ENCODE measurements at regions not wholly inside any gene's neighbourhood (a gene's known extent, or its start where the extent isn't known, plus 50 kb on each side); places are given as distances from the start of the nearest gene placed in this dataset.

DNA sequence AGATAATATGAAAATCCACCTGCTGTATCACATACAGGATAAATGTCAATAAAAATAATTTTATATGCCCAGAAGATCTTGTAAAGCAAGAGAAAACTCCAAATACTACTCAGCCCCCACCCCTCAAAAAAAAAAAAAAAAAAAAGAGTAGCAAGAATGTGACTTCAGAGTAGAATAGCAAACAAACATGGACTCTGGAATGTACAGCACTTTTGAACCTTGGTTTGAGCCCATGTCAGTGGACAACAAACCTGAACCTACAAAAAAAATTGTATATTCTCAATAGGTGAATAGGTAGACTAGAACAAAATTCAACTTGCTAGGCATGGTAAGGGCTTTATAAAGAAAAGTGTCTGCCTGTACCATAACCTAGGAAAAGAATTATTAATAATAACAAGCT, 428.0 kb downstream of the SLITRK6 start:
- DNase-seq = no peak

DNA sequence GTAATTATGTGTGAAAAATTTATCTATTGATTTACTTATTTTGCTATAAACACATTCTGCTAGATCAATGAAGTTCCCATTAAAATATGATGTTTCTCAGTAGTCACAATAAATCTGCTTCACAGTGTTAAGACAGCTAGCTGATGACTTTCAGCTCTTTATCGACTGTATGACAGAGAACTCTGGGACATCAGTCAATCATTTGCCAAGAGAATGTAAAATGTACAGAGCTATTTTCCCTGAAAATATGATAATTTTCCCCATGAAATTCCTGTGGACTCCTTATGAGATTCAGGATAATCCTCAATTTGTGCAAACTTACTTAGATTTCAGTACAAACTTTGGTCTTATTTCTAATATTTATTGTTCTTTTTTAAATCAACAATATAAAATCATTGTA, 430.5 kb downstream of the SLITRK6 start:
- DNase-seq = no peak

DNA sequence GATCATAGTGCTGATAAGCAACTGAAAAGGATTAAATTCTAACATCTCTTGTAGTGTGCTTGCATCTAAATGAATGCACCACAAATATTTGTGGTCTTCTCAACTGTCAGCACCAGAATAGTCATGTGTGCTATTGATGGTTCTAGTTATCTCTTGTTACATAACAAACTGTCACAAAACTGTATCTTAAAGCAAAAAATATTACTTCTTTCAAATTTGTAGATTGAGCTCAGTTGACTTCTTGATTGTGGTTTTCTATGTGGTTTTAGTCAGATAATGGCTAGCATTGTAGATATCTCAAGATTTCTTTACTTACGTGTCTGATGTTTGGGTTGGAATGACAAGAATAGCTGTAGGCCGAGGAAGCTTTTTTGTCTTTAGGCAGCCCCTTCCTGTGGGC, 431.3 kb downstream of the SLITRK6 start:
- no peak for DNase-seq

DNA sequence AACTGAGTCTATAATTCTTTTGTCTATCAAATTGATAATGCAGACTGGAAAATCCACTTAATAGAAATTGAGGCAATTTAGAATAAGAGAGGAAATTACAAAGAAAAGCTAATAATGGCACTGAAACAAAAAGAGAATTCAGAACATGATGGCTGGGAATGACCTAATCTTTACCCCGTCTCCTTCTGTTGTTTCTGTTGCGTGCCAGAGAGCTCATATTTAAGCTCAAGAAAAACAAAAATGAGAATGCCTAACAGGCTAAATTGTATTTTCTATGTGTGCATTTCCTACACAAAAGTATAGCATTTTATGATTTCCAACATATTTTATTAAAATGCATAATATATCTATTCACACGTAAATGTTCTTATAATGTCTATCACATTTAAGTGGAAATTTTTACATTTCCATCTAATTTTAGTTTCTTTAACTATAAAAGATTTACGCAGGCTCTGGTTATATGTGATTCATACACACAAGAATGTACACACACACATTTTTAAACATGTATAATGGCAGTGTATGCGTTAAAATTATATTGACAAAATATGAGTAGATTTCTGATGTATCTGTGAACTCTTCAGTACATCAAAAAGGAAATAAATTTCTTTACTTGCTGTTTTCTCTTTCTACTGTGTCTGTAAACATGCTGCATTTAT, 432.3 kb downstream of the SLITRK6 start:
- DNase-seq = no peak

DNA sequence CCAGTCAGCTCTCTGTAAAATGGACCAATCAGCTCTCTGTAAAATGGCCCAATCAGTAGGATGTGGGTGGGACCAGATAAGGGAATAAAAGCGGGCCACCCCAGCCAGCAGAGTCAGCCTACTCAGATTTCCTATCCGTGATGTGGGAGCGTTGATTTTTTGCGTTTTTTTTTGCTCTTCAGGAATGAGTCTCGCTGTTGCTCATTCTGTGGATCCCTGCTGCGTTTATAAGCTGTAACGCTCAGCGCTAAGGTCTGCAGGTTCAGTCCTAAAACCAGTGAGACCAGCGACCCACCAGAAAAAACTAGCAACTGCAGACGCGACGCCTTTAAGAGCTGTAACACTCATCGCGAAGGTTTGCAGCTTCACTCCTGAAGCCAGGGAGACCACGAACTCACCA, 435.7 kb downstream of the SLITRK6 start:
- DNase-seq = no peak

DNA sequence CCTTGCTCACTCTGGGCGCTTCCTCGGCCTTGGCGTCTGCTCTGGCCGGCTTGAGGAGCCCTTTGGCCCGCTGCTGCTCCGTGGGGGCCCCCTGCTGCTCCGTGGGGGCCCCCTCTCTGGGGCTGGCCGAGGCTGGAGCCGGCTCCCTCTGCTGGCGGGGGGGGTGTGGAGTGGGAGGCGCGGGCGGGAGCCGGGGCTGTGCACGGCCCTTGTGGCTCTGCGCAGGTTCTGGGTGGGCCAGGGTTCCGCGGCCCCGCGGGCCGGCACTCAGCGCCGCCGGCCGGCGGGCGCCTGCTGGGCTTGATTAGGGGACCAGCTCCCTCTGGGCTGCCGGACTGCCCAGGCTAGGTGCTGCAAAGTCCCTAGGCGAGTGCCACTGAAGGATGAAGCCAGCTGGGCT, 436.2 kb downstream of the SLITRK6 start:
- no peak for DNase-seq

DNA sequence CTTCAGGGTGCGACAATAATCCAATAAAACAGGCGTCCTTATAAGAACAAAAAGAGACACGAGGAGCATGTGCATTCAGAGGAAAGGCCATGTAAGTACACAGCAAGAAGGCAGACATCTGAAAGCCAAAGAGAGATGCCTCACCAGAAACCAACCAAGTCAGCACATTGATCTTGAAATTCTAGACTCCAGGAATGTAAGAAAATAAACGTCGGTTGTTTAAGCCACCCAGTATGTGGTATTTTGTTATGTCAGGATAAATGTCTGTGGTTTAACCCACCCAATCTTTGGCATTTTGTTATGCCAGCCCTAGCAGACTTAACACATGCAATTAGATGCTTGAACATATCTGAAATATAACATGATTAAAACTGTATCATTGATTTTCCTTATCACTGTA, 452.0 kb downstream of the SLITRK6 start:
- DNase-seq = no peak

DNA sequence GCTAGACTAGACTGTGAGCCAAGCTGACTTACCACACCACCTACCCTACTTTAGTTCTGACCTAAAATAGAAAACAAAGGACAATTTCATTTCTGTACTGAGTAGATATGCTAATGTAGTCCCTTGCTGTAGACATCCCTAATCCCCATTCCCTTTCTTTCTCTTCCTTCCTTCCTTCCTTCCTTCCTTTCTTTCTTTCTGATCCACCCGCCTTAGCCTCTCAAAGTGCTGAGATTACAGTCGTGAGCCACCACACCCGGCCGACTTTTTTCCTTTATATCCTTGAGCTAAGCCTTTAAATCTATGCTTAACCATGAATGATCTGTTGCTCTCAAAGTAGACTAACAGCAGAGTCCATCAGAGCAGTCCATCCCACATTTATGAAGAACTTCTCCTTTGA, 465.0 kb downstream of the SLITRK6 start:
- no peak for DNase-seq

DNA sequence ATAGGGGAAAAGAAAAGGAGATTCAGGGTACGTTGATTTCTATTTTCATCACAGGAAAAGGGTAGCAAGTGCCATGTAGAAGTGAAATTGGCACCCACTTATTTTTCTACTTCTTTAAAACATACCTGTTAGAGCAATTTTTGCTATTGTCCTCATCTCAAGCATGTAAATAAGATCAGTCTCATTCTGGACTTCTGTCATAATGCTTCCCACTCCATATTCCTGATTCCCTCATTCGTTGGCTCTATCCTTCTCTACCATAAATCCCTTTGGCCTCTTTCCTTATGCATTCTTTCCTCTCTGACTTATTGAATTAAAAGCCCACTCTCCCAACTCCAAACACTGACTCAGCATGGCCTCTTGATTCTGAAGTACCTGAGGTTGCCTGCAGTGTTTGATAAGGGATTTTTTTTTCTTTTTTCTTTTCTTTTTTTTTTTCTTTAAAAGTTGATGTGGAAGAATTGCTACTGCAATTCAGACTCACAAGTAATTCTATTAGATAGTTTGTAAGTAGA, 465.7 kb downstream of the SLITRK6 start:
- DNase-seq = no peak

DNA sequence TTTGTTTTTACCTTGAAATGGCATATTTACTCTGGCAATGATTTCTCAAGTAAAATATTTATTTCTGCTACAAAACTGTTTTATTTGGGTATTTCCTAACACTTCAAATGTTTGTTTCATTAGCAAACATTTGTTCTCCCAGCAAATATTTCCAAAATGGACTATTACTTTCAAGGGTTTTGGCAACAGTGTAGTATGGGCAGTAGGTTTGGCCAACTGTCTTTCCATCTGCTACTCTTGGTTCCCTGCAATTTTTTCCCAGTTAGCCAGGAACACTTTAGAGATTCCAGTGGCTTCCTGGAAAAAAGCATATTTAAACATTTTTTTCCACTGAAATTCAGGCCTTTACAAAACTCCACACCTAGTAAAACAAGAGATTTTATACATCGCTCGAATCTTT, 466.6 kb downstream of the SLITRK6 start:
- no peak for DNase-seq

DNA sequence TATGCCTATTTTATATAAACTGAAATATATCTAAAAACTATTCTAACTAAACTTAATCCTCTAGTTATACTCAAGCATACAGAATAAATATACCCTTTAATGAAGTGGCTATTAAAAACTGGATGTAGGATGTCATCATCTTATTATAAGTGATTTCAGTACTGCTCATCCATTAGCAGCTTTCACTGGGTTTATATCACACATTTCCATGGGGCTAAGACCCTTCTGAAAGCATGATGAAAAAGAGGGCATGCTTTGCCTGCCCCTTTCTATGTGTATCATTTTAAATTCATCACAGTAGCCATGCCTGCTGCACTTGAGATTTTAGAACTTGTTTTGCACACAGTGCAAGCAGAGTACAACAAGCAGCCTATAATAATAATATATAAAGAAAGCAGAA, 477.5 kb downstream of the SLITRK6 start:
- DNase-seq = no peak

DNA sequence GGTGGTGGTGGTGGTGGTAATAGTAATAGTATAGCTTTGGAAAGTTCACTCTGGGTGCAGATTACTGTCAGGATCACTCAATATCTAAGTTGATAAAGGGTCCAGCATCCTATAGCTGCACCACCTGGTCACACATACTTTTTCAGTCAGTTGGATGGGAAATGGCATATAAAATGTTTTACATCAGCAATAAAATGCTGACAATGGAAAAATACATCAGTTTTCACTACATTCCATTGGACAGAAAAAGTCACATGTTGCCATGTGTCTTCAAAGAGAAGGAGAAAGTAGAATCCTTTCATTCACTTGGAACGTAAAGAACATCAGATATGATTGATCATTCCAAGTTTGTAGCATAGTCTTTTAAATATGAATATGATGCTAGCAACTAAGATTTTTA, 481.4 kb downstream of the SLITRK6 start:
- no peak for DNase-seq

DNA sequence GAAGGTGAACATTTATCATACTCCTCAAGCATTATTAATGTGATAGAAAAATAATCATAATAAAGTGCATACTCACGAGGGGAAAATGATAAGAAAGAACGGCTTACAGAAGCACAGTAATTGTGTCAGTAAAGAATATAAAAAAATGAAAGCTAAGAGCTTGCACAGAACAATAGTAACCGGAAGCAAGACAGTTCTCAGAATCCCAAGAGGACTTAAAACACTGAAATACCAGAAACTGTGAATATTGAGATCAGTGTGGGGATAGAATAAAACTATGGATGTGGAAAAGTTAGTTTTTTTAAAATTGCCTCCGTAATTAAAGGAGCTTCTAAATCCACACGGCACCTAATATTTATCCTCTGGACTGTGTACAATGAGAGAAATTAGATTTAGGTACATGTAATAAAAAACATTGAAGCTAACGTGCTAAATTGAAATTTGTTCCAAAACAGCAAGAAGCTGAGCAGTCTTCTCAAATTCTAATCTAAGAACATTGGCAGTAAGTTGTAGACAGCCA, 482.7 kb downstream of the SLITRK6 start:
- DNase-seq = no peak

DNA sequence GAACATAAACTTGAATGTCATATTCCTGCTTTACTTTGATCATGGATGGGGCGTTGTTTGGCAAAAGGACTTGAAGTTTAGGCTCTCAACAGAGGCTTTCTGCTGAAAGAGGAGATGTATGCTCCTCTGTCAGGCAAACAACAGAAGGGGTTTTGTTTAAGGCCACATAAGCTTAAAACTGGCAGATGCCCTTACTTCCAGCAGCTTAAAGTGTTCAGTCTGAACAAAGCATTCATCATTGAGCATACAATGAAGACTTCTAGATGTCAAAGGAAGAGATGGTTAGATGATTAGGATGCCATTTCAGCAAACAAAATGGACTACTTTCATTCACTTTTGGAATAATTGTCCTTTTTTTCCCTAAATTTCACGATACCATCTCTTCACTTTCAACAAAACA, 484.5 kb downstream of the SLITRK6 start:
- DNase-seq = no peak

DNA sequence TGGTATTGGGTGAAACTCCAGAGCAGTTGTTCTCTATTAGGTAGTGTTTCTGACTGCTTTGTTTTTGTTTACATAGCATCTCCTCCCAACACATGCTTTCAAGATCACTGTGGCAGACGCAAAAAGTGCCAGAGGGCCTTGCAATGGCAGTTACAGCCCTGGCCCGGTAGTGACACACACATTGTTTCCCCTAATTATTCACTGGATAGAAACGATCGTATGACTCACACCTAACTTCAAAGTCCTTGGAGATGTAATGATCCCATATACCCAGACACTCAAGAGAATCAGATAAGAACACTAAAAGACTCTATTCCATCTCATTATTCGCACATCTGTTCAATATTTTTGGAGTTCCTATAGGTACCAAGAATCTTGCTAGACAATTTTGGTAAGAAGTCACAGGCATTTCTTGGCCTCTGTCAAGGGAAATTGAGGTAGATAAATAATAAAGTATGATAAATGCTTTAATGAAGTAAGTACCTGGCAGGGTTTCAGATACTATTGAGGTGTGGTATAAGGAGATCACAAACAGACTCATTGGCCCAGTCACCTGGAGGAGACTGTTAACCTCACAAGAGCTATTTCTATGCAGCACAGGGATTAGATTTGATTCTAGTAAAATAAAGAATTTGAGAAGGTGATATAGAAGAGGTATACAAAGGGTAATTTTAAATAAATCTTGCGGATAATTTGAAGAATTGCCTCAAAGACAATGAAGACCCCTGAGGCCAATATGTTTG, 485.3 kb downstream of the SLITRK6 start:
- no peak for DNase-seq

DNA sequence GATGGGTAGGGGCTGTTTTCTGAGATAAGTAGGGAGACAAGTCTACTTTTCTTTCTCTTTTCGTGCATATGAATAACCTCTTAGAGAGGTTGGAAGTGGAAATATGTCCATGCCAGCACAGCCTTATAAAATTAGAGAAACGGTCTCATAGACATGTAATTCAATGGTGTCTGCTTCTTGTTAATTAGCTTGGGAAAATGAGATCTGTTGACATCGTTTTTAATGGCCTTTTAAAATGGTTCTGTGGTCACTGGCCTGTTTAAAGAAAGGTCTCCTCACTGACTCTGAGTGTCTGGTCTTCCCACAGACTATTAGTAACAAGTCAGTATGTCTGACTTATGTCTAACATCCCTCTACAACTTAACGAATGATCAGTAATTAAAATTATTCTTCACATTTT, 487.1 kb downstream of the SLITRK6 start:
- no peak for DNase-seq

DNA sequence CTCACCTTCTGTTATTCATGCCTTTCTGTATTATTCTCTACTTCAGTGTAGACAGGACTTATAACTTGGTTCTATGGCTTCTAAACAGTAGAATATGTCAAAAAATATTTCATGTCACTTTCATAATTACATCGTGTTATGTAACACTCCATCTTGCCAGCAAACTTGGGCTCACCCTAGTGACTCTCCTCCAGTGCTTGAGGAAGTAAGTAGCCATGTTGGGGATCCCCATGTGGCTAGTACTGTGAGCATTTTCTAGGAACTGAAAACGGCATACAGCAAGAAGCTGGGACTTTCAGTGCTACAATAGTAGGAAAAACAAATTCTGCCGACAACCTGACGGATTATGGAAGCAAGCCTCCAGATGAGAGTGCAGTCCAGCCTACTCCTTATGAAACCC, 495.6 kb downstream of the SLITRK6 start:
- no peak for DNase-seq

DNA sequence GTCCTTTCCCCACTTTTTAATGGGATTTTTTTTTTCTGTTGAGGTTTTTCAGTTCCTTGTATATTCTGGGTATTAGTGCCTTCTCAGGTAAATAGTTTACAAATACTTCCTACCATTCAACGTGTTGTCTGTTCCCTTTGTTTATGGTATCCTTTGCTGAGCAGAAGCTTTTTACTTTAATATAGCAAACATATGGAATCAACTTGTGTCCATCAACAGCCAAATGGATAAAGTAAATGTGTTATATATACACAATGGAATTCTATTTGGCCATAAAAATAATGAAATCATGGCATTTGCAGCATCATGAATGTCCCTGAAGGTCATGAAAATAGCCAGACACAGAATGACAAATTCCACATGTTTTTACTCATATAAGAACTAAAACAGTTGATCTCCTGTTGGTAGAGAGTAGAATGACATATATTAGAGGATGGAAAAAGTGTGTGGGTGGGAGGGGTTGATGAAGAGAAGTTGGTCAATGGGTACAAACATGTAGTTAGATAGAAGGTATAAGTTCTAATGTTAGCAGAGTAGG, 500.8 kb downstream of the SLITRK6 start:
- DNase-seq = no peak

DNA sequence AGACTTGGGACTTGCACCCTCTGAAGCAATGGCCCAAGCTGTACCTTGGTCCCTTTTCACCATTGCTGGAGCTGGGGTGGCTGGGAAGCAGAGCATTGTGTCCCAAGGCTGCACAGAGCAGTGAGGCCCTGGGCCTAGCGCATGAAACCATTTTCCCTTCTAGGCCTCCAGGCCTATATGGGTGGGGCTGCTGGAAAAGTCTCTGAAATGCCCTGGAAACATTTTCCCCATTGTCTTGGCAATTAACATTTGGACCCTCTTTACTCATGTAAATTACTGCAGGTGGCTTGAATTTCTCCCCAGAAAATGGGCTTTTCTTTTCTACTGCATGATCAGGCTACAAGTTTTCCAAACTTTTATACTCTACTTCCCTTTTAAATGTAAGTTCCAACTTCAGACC, 510.5 kb downstream of the SLITRK6 start:
- DNase-seq = no peak

DNA sequence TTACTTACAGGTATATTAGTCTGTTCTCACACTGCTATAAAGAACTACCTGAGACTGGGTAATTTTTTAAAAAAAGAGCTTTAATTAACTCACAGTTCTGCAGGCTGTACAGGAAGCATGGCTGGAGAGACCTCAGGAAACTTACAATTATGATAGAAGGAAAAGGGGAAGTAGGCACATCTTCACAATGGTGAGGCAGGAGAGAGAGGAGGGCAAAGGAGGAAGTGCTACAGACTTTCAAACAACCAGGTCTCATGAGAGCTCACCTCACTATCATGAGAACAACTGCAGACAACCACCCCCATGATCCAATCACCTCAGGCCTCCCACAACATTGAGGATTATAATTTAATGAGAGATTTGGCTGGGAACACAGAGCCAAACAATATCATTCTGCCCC, 511.7 kb downstream of the SLITRK6 start:
- no peak for DNase-seq

DNA sequence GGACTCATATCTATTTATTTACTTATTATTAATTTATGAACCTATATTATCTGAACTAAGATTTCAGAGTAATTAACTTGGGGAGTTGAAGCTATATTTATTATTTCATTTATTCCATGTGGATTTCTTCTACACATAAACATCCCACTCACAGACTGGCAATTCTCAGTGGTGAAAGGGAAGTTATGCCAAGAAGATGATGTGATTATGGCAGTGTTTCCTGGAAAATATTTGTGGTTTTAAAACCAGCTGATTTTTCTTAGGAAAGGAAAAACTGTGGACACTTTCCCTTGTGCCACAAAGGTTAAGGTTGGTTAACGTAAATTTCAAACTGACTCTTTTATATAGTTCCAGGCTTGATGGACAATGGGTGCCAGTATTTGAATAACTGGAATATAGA, 513.1 kb downstream of the SLITRK6 start:
- DNase-seq = no peak

DNA sequence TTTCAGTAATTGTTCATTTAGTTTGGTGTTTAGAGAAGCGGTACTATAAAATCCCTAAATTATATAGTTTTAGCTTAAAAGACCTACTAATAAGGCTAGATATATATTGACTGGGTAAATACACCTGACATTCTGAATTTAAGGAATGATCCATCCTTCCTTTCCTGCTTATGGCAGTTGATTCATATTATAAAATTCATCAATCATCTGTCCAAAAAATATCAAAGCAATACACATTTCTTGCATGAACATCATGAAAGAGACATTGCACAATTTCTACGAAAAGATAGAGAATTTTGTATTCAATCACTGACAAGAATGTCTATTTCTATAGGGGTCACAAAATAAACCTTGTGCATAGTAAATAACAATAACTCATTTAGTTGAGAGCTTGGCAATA, 514.9 kb downstream of the SLITRK6 start:
- no peak for DNase-seq

DNA sequence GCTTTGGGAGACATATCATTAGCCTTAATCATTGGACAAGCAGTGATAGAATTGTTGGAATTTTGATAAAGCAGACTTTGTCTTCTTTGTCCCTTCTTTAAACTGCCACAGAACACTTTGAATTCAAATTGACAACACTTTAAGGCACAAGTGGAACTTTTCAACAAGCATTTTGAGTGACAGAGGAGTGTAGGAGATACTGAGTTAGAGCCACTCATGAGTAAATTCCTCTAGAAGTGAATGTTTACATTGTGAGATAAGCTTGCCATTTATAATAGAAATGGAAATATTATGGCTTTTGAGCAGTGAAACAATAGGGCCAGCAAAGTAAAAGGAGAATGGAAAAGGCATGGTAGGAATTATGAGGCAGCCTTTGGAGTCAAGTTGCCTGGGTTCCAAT, 515.8 kb downstream of the SLITRK6 start:
- DNase-seq = no peak

DNA sequence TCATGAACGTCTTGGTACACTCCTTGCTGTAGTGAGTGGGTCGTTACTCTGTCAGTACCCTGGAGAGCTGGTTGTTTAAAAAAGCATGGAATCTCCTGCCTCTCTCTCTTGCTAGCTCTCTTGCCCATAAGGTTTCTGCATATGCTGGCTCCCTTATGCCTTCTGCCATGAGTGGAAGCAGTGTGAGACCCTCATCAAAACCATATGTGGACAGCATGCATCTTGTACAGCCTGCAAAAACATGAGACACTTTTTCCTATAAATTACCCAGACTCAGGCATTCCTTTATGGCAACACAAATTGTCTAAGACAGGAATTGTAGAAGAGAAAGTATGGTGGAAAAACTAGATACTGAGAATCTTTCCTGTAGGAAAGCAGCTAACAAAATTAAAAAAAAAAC, 516.3 kb downstream of the SLITRK6 start:
- DNase-seq = no peak

All from CD4-positive, alpha-beta T cell treated with Interleukin-12 subunit alpha and Interleukin-12 subunit beta, for 1 hour (primary cell).